HL-60 (cell line): ENCODE measurements at regions not wholly inside any gene's neighbourhood (a gene's known extent, or its start where the extent isn't known, plus 50 kb on each side); places are given as distances from the start of the nearest gene placed in this dataset.

ENCODE experiments used
- CTCF ChIP-seq: IDR thresholded peaks from one replicate; pipeline ENCODE4 v1.5.1; 2011; ENCODE audit warnings: low read length, control low read depth, inconsistent platforms; ENCODE audit not compliant: insufficient read depth
- GABPA ChIP-seq: IDR thresholded peaks from 2 replicates; pipeline ENCODE4 v1.6.1; 2012; ENCODE audit warnings: low read depth
- POLR2AphosphoS5 ChIP-seq: IDR thresholded peaks from 2 replicates; pipeline ENCODE4 v1.6.1; 2012; ENCODE audit warnings: low read depth
- REST ChIP-seq: IDR thresholded peaks from 2 replicates; pipeline ENCODE4 v1.6.1; 2012; ENCODE audit warnings: low read depth; ENCODE audit not compliant: insufficient replicate concordance
- SPI1 ChIP-seq: IDR thresholded peaks from 2 replicates; pipeline ENCODE4 v1.6.1; 2012; ENCODE audit warnings: low read depth, mild to moderate bottlenecking, borderline replicate concordance

- TF ChIP-seq GABPA, result no peak
- TF ChIP-seq CTCF, result no peak
- no peak for TF ChIP-seq REST
- no peak for TF ChIP-seq POLR2AphosphoS5
- TF ChIP-seq SPI1, result no peak
Observed at GRCh38 chr5:26519245-26519644, 519.1 kb downstream of the CDH9 start.
